Lower leg skin (tissue), 3 donors: ENCODE measurements at regions not wholly inside any gene's neighbourhood (a gene's known extent, or its start where the extent isn't known, plus 50 kb on each side); places are given as distances from the start of the nearest gene placed in this dataset.

Experiments
- CTCF ChIP-seq, 3 donors: fragments of 450-650 bp; IDR thresholded peaks; one replicate each; pipeline ENCODE4 v1.5.1; 2016; ENCODE audit warnings: antibody characterized with exemption in 3 of 3, mild to moderate bottlenecking in 3 of 3, moderate library complexity in 2 of 3
- POLR2A ChIP-seq, 2 donors: fragments of 450-650 bp; IDR thresholded peaks; one replicate each; pipeline ENCODE4 v1.6.1; 2016 to 2017; ENCODE audit warnings: antibody characterized with exemption in 2 of 2, mild to moderate bottlenecking in 1 of 2, moderate library complexity in 1 of 2

DNA sequence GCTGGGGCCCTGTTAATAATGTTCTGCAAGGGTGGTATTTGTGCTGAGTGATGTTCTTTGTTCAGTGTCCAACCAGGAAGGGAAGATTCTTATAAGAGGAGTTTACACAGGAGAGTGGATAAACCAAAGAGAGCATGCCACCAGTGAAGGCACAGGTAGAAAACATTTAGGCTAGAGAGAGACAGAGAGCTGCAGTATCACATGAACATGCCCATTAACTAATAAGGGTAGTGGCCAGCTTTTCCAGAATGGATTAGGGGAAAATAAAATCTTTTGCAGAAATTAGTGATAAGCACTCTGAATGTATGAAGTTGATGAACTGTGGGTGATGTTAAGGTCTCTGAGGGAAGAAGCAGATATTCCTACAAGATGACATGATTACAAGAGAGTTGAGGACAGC, 54.1 kb upstream of the PRLR start:
- TF ChIP-seq POLR2A (IDR thresholded peaks at IDR 0.05) (no peak), CTCF (IDR thresholded peaks at IDR 0.05) (no peak)
